ENCODE measurements at regions not wholly inside any gene's neighbourhood (a gene's known extent, or its start where the extent isn't known, plus 50 kb on each side); places are given as distances from the start of the nearest gene placed in this dataset.
"Not testable (repeated sequence)": the region's sequence is repeated elsewhere in the genome, so short reads cannot be mapped to it uniquely, and the experiment has no call there.

- WGBS, 2 donors (ENCODE audit: low coverage in 1 of 2) = 79 to 87% methylated on average over 5 to 10 of the region's 10 CpGs
- H3K27me3 ChIP-seq = no peaks in the 10 kb centered on the region
- ATAC-seq = no peak
Observed at GRCh38 chr20:40275738-40276137, 413.3 kb downstream of the MAFB start.

DNA sequence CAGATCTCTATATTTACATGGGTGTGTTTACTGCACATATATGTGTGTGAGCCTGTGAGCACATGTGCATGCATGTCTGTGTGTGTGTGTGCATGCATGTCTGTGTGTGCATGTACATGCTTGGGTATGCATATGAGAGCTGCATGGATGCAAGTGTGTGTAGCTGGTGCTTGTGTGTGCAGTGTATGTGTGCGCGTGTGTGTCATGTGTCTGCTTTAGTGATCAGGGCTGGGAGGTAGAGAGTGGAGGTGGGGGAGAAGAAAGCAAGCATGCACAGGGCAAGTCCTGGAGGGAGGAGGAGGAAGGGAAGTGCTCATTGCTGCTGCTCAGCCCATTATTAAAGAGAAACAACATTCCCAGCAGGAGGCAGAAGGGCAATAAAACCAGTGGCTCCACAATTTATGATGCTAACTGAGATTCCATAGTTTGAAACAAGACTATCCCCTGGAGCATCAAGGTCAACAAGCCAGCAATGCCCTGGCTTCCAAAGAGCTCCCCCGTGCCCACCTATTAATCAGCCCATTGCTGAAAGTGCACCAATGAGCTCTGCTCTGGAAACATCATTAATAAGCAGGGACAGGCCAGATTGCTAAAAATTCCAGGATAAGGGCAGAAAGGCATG is 414.0 kb downstream of the MAFB start:
- ATAC-seq = no peak
- TF ChIP-seq POLR2A (IDR thresholded peaks at IDR 0.05) = no peak
- TF ChIP-seq EP300 (IDR thresholded peaks at IDR 0.05) = no peak
- TF ChIP-seq CTCF (IDR thresholded peaks at IDR 0.05) = no peak
- no peak for TF ChIP-seq POLR2AphosphoS5 (IDR thresholded peaks at IDR 0.05)
- H3K36me3 ChIP-seq = no peaks in the 10 kb centered on the region
- no peaks in the 10 kb centered on the region for H3K27me3 ChIP-seq
- no peak overlapping the region for H3K27ac ChIP-seq
- H3K4me1 ChIP-seq = peaks cover 0 to 7% (median 0%) of the 10 kb centered on the region in 3 donors
- 83 to 86% methylated on average over 2 to 3 of the region's 3 CpGs for WGBS, 2 donors (ENCODE audit: low coverage in 1 of 2)
- H3K4me3 ChIP-seq = no peak overlapping the region
- no peaks in the 10 kb centered on the region for H3K9me3 ChIP-seq

More at GRCh38 chr20:40275738-40276137, 413.3 kb downstream of the MAFB start:
- Histone ChIP-seq H3K4me1 (peaks cover 0 to 7% (median 0%) of the 10 kb centered on the region in 3 donors), H3K9me3 (no peaks in the 10 kb centered on the region), H3K4me3 (no peak overlapping the region), H3K36me3 (no peaks in the 10 kb centered on the region), H3K27ac (no peak overlapping the region)
- TF ChIP-seq POLR2AphosphoS5 (IDR thresholded peaks at IDR 0.05) (no peak), POLR2A (IDR thresholded peaks at IDR 0.05) (no peak), EP300 (IDR thresholded peaks at IDR 0.05) (no peak), CTCF (IDR thresholded peaks at IDR 0.05) (no peak)

DNA sequence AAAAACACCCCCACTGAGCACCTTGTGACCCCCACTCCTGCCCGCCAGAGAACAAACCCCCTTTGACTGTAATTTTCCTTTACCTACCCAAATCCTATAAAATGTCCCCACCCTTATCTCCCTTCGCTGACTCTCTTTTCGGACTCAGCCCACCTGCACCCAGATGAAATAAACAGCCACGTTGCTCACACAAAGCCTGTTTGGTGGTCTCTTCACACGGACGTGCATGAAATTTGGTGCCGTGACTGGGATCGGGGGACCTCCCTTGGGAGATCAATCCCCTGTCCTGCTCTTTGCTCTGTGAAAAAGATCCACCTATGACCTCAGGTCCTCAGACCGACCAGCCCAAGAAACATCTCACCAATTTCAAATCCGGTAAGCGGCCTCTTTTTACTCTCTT is 419.8 kb downstream of the MAFB start:
- not testable (repeated sequence) for ATAC-seq, H3K4me1 ChIP-seq, H3K4me3 ChIP-seq, H3K36me3 ChIP-seq, H3K27me3 ChIP-seq, H3K27ac ChIP-seq, H3K9me3 ChIP-seq
- WGBS, 2 donors (ENCODE audit: low coverage in 1 of 2) = 100% methylated on average over 2 of the region's 11 CpGs; no CpG with 5 or more reads in 1 of the 2 donors

DNA sequence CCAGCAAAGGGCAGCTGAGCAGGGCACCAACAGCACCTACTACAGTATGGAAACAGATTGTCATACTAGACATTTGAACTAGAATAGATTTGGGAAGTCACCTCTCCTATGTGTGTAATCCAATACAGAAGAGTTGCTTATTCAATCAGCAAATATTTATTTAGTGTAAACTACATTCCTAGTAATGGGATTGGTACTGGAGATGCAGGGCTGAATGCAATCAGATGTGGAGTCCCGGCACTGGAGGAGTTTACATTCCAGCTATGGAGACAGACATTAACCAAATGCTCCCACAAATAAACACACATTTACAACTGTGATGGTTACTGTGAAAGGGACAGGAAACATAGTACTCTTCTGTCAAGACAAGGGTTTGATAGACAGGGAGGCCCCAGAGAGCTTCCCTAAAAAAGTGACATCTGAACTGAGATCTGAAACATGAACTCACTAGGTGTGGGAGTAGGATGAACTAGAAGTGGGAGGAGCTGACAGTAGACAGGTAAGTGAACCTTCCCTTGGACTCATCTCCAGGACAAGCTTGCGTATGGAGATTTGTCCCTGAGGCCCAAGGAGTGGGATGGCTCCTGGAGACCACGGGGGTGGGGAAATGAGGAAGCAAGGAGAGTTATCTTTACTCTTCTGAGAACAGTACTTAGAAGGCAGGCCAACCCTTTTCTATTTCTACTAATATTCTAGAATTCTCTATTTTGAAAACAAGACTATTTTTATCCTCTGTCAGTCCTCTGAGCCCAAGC is 420.5 kb downstream of the MAFB start:
- H3K36me3 ChIP-seq = no peaks in the 10 kb centered on the region
- H3K27me3 ChIP-seq = no peaks in the 10 kb centered on the region
- 38 to 61% methylated on average over 3 of the region's 3 CpGs for WGBS, 2 donors (ENCODE audit: low coverage in 1 of 2)
- H3K4me1 ChIP-seq = no peaks in the 10 kb centered on the region
- no peak overlapping the region for H3K4me3 ChIP-seq
- no peak overlapping the region for H3K27ac ChIP-seq
- H3K9me3 ChIP-seq = no peaks in the 10 kb centered on the region
- TF ChIP-seq POLR2AphosphoS5 (IDR thresholded peaks at IDR 0.05) = no peak
- no peak for TF ChIP-seq POLR2A (IDR thresholded peaks at IDR 0.05)
- no peak for TF ChIP-seq EP300 (IDR thresholded peaks at IDR 0.05)
- TF ChIP-seq CTCF (IDR thresholded peaks at IDR 0.05) = no peak
- no peak for ATAC-seq

DNA sequence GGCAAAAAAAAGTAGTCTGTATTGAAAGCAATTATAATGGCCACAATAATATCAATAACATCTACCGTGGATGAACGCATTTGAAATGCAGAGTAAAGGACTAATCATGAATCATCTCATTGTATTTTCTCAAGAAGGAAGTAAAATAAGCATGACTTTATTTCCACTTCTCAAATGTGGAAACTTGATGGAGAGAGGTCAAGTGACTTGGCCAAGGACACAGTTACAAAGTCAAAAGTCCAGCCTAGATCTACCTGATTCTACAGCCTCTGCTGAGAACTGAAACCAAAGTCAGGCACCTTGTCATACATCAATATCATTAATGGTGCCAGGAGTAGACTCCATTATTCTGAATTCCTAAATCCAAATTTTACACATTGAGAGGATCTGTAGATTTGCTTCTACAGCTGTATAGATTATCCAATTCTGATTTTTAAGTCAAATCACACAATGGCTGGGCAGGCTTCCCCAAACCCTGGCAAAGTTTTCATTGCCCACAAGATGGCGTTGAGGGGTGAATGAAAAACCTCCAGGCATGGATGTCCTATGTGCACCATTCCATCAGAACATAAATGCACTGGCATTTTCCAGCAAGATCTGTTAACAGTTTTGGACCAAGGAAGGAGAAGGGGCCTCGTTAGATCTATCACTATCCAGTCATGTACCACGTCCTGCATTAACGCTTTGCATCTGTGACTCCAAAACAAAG is 423.1 kb downstream of the MAFB start:
- TF ChIP-seq EP300 (IDR thresholded peaks at IDR 0.05) = no peak
- peak in 1 of 4 experiments; percentile 29 for TF ChIP-seq CTCF (IDR thresholded peaks at IDR 0.05)
- TF ChIP-seq POLR2A (IDR thresholded peaks at IDR 0.05) = no peak
- TF ChIP-seq POLR2AphosphoS5 (IDR thresholded peaks at IDR 0.05) = no peak
- no peaks in the 10 kb centered on the region for H3K27me3 ChIP-seq
- H3K4me3 ChIP-seq = no peak overlapping the region
- WGBS, 2 donors (ENCODE audit: low coverage in 1 of 2) = 76 to 77% methylated on average over 4 to 5 of the region's 6 CpGs
- H3K9me3 ChIP-seq = no peaks in the 10 kb centered on the region
- H3K36me3 ChIP-seq = no peaks in the 10 kb centered on the region
- no peak for ATAC-seq
- H3K27ac ChIP-seq = no peak overlapping the region
- H3K4me1 ChIP-seq = no peaks in the 10 kb centered on the region
